ENCODE measurements at regions not wholly inside any gene's neighbourhood (a gene's known extent, or its start where the extent isn't known, plus 50 kb on each side); places are given as distances from the start of the nearest gene placed in this dataset.

DNA sequence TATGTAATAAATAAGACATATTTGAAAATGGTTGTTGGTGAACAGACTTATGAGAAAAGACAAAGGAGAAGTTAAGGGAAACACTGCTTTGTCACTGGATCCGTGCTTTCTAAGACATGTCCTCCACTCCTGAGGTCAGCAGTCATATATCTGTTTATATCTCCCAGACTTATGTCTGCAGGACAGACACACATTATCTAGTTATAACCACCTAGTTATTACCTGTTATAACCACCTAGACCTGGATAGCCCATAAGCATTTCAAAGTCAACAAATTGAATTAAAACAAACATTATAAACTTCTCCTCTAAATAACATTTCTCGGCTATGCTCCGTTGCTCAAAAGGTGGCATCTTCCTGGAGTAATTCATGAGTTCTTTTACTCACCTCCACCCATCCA lies 96.4 kb downstream of the SPRY2 start:
- H3K27ac ChIP-seq (ENCODE audit: low read depth, low read length): no peak overlapping the region
- H3K27me3 ChIP-seq (ENCODE audit: control insufficient read depth, insufficient read depth, low read length, poor library complexity, severe bottlenecking): no peaks in the 10 kb centered on the region
- peaks cover 2% of the 10 kb centered on the region for H3K9me3 Mint-ChIP-seq
- H3K4me3 Mint-ChIP-seq: no peak overlapping the region
- H3K9ac ChIP-seq (ENCODE audit: extremely low read depth, low read length, poor library complexity, severe bottlenecking): no peak overlapping the region
- TF ChIP-seq, protein P1, sequence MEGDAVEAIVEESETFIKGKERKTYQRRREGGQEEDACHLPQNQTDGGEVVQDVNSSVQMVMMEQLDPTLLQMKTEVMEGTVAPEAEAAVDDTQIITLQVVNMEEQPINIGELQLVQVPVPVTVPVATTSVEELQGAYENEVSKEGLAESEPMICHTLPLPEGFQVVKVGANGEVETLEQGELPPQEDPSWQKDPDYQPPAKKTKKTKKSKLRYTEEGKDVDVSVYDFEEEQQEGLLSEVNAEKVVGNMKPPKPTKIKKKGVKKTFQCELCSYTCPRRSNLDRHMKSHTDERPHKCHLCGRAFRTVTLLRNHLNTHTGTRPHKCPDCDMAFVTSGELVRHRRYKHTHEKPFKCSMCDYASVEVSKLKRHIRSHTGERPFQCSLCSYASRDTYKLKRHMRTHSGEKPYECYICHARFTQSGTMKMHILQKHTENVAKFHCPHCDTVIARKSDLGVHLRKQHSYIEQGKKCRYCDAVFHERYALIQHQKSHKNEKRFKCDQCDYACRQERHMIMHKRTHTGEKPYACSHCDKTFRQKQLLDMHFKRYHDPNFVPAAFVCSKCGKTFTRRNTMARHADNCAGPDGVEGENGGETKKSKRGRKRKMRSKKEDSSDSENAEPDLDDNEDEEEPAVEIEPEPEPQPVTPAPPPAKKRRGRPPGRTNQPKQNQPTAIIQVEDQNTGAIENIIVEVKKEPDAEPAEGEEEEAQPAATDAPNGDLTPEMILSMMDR (conservative IDR thresholded peaks at IDR 0.05): no peak
- H3K4me3 ChIP-seq (ENCODE audit: low read length): no peak overlapping the region
- H3K4me1 Mint-ChIP-seq: peaks cover 7% of the 10 kb centered on the region
- no peak for DNase-seq
- H3K36me3 ChIP-seq (ENCODE audit: control insufficient read depth, insufficient read depth, low read length): no peaks in the 10 kb centered on the region
- peaks cover 4% of the 10 kb centered on the region for H3K4me1 ChIP-seq (ENCODE audit: control insufficient read depth, insufficient read depth, low read length)
- no peaks in the 10 kb centered on the region for H3K9me3 ChIP-seq (ENCODE audit: control insufficient read depth, low read length)
- 87 to 96% methylated on average over 3 of the region's 3 CpGs for WGBS, 2 experiments (ENCODE audit: insufficient coverage in 1 of 2, insufficient read length in 1 of 2)
- H3K36me3 Mint-ChIP-seq (ENCODE audit: low read depth): no peaks in the 10 kb centered on the region
- H3K27me3 Mint-ChIP-seq (ENCODE audit: insufficient read depth): no peaks in the 10 kb centered on the region
- no peak overlapping the region for H3K27ac Mint-ChIP-seq

DNA sequence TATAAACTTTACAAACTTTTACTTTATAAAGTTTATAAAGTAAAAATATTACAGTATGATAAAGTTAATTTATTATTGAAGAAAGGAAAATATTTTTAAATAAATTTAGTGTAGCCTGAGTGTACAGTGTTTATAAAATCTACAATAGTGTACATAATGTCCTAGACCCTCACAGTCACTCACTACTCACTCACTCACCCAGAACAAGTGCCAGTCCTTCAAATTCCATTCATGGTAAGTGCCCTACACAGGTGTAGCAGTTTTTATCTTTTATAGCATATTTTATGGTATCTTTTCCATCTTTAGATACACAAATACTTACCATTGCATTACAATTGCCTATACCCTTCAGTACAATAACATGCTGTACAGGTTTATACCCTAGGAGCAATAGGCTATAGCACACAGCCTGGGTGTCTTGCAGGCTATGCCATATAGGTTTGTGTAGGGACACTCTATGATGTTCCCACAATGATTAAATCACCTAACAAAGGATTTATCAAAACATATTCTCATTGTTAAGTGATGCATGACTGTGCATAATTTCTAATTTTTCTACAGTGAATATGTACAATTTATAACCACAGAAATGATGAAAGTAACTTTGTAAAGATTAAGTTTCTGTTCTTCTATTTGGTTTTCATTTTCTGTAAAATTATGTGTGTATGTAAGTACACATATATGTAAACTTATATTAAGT lies 98.0 kb downstream of the SPRY2 start:
- TF ChIP-seq, protein P1 (conservative IDR thresholded peaks at IDR 0.05): no peak
- Mint-ChIP-seq H3K9me3 (peaks cover 2% of the 10 kb centered on the region), H3K36me3 (ENCODE audit: low read depth) (no peaks in the 10 kb centered on the region), H3K27ac (no peak overlapping the region), H3K27me3 (ENCODE audit: insufficient read depth) (no peaks in the 10 kb centered on the region), H3K4me1 (peaks cover 15% of the 10 kb centered on the region), H3K4me3 (no peak overlapping the region)
- no peak overlapping the region for H3K9ac ChIP-seq (ENCODE audit: extremely low read depth, low read length, poor library complexity, severe bottlenecking)
- no peaks in the 10 kb centered on the region for H3K36me3 ChIP-seq (ENCODE audit: control insufficient read depth, insufficient read depth, low read length)
- no peaks in the 10 kb centered on the region for H3K27me3 ChIP-seq (ENCODE audit: control insufficient read depth, insufficient read depth, low read length, poor library complexity, severe bottlenecking)
- H3K4me1 ChIP-seq (ENCODE audit: control insufficient read depth, insufficient read depth, low read length): peaks cover 4% of the 10 kb centered on the region
- H3K4me3 ChIP-seq (ENCODE audit: low read length): no peak overlapping the region
- no peak for DNase-seq
- H3K9me3 ChIP-seq (ENCODE audit: control insufficient read depth, low read length): no peaks in the 10 kb centered on the region
- no peak overlapping the region for H3K27ac ChIP-seq (ENCODE audit: low read depth, low read length)

DNA sequence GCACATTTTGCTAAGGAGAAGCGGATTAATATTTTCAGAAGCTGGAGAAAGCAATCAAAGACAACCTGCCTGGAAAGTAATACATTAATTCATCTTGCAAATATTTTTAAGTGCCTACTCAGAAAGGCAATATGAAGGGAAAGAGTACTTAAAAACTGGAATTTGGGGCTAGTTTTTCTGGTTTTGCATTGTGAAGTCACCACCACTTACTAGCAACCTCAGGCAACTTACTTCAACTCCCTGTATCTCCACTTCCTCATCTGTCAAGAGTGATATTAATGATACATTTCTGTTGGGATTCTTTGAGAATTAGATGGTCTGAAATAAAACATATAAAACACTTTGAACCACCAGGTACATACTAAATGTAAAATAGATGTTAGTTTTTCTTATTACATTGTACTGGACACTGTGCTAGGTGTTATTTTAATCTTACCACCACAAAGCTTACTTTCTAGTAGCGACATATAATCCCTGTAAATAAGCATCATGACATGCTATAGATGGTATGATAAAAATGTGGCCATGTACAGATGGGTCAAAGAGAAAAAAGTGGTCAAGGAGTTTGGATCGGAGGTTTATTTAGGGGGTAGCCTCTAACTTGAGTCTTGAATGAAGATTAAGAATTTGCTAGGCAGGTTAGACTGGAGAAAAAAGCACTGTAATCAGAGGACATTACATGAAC lies 101.2 kb downstream of the SPRY2 start:
- H3K36me3 ChIP-seq (ENCODE audit: control insufficient read depth, insufficient read depth, low read length): no peaks in the 10 kb centered on the region
- no peak overlapping the region for H3K27ac ChIP-seq (ENCODE audit: low read depth, low read length)
- no peak overlapping the region for H3K4me3 ChIP-seq (ENCODE audit: low read length)
- Mint-ChIP-seq H3K4me3 (no peak overlapping the region), H3K27ac (no peak overlapping the region), H3K9me3 (no peaks in the 10 kb centered on the region), H3K36me3 (ENCODE audit: low read depth) (no peaks in the 10 kb centered on the region), H3K27me3 (ENCODE audit: insufficient read depth) (no peaks in the 10 kb centered on the region), H3K4me1 (peaks cover 15% of the 10 kb centered on the region)
- H3K27me3 ChIP-seq (ENCODE audit: control insufficient read depth, insufficient read depth, low read length, poor library complexity, severe bottlenecking): no peaks in the 10 kb centered on the region
- peaks cover 9% of the 10 kb centered on the region for H3K4me1 ChIP-seq (ENCODE audit: control insufficient read depth, insufficient read depth, low read length)
- 60 to 81% methylated on average over 1 to 2 of the region's 3 CpGs for WGBS, 2 experiments (ENCODE audit: insufficient coverage in 1 of 2, insufficient read length in 1 of 2)
- TF ChIP-seq, protein P1 (conservative IDR thresholded peaks at IDR 0.05): no peak
- no peaks in the 10 kb centered on the region for H3K9me3 ChIP-seq (ENCODE audit: control insufficient read depth, low read length)
- no peak for DNase-seq
- no peak overlapping the region for H3K9ac ChIP-seq (ENCODE audit: extremely low read depth, low read length, poor library complexity, severe bottlenecking)
